ENCODE measurements at regions not wholly inside any gene's neighbourhood (a gene's known extent, or its start where the extent isn't known, plus 50 kb on each side); places are given as distances from the start of the nearest gene placed in this dataset.

DNA sequence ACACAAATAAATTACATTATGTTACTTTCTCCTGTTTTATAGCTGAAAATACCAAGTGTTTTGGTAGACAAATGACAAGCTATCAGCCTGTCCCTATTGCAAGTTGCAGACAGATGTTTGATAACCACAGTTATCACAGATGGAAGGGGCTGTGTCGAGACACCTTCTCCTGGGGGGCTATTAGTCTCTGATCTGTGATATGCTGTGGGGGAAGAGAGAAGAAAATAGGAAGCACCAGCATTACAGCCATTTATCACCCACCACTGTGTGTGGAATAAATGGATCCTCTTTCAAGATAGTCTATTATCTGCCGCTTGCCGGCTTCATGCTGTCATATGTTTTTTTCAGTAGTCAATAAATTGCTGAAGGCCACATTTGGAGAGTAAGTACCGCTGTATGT lies 597.2 kb upstream of the ADARB2 start:
- TF ChIP-seq, protein P1, sequence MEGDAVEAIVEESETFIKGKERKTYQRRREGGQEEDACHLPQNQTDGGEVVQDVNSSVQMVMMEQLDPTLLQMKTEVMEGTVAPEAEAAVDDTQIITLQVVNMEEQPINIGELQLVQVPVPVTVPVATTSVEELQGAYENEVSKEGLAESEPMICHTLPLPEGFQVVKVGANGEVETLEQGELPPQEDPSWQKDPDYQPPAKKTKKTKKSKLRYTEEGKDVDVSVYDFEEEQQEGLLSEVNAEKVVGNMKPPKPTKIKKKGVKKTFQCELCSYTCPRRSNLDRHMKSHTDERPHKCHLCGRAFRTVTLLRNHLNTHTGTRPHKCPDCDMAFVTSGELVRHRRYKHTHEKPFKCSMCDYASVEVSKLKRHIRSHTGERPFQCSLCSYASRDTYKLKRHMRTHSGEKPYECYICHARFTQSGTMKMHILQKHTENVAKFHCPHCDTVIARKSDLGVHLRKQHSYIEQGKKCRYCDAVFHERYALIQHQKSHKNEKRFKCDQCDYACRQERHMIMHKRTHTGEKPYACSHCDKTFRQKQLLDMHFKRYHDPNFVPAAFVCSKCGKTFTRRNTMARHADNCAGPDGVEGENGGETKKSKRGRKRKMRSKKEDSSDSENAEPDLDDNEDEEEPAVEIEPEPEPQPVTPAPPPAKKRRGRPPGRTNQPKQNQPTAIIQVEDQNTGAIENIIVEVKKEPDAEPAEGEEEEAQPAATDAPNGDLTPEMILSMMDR (IDR thresholded peaks at IDR 0.05), result no peak
- TF ChIP-seq EP300 (IDR thresholded peaks at IDR 0.05; ENCODE audit: low read depth), result no peak
